ENCODE measurements at regions not wholly inside any gene's neighbourhood (a gene's known extent, or its start where the extent isn't known, plus 50 kb on each side); places are given as distances from the start of the nearest gene placed in this dataset.

- Histone ChIP-seq H3K9me3 (no peaks in the 10 kb centered on the region), H3K36me3 (no peaks in the 10 kb centered on the region), H3K27ac (peak overlapping the region; percentile 86 to 91), H3K4me3 (no peak overlapping the region), H3K27me3 (no peaks in the 10 kb centered on the region), H3K4me1 (peaks cover 0 to 92% of the 10 kb centered on the region in 2 donors)
- DNase-seq (ENCODE audit: low spot score) = peak; percentile 92
- TF ChIP-seq, protein P1, sequence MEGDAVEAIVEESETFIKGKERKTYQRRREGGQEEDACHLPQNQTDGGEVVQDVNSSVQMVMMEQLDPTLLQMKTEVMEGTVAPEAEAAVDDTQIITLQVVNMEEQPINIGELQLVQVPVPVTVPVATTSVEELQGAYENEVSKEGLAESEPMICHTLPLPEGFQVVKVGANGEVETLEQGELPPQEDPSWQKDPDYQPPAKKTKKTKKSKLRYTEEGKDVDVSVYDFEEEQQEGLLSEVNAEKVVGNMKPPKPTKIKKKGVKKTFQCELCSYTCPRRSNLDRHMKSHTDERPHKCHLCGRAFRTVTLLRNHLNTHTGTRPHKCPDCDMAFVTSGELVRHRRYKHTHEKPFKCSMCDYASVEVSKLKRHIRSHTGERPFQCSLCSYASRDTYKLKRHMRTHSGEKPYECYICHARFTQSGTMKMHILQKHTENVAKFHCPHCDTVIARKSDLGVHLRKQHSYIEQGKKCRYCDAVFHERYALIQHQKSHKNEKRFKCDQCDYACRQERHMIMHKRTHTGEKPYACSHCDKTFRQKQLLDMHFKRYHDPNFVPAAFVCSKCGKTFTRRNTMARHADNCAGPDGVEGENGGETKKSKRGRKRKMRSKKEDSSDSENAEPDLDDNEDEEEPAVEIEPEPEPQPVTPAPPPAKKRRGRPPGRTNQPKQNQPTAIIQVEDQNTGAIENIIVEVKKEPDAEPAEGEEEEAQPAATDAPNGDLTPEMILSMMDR (IDR thresholded peaks at IDR 0.05) = no peak
Measured at GRCh38 chr20:23152308-23152892, 66.3 kb upstream of the CD93 start.

GRCh38 chr20:23151885-23152284 lies 65.8 kb upstream of the CD93 start:
- no peaks in the 10 kb centered on the region for H3K36me3 ChIP-seq
- no peaks in the 10 kb centered on the region for H3K9me3 ChIP-seq
- H3K27me3 ChIP-seq = no peaks in the 10 kb centered on the region
- H3K27ac ChIP-seq = peak overlapping the region; percentile 86 to 91
- TF ChIP-seq, protein P1 (IDR thresholded peaks at IDR 0.05) = no peak
- no peak overlapping the region for H3K4me3 ChIP-seq
- peak; percentile 57 for DNase-seq (ENCODE audit: low spot score)
- H3K4me1 ChIP-seq = peaks cover 0 to 94% of the 10 kb centered on the region in 2 donors

- Histone ChIP-seq H3K36me3 (no peaks in the 10 kb centered on the region), H3K4me3 (no peak overlapping the region), H3K4me1 (peaks cover 0 to 87% of the 10 kb centered on the region in 2 donors), H3K9me3 (no peaks in the 10 kb centered on the region), H3K27me3 (no peaks in the 10 kb centered on the region), H3K27ac (peak overlapping the region; percentile 86 to 91)
- TF ChIP-seq, protein P1 (IDR thresholded peaks at IDR 0.05) = no peak
- DNase-seq (ENCODE audit: low spot score) = peak; percentile 53
Measured at GRCh38 chr20:23151008-23151703, 65.0 kb upstream of the CD93 start.

- peak; percentile 49 for DNase-seq (ENCODE audit: low spot score)
- Histone ChIP-seq H3K36me3 (no peaks in the 10 kb centered on the region), H3K4me3 (no peak overlapping the region), H3K9me3 (no peaks in the 10 kb centered on the region), H3K27ac (peak overlapping the region; percentile 15 to 86), H3K4me1 (peaks cover 0 to 83% of the 10 kb centered on the region in 2 donors), H3K27me3 (no peaks in the 10 kb centered on the region)
- TF ChIP-seq, protein P1 (IDR thresholded peaks at IDR 0.05) = no peak
Measured at GRCh38 chr20:23150304-23151007, 64.3 kb upstream of the CD93 start.

DNA sequence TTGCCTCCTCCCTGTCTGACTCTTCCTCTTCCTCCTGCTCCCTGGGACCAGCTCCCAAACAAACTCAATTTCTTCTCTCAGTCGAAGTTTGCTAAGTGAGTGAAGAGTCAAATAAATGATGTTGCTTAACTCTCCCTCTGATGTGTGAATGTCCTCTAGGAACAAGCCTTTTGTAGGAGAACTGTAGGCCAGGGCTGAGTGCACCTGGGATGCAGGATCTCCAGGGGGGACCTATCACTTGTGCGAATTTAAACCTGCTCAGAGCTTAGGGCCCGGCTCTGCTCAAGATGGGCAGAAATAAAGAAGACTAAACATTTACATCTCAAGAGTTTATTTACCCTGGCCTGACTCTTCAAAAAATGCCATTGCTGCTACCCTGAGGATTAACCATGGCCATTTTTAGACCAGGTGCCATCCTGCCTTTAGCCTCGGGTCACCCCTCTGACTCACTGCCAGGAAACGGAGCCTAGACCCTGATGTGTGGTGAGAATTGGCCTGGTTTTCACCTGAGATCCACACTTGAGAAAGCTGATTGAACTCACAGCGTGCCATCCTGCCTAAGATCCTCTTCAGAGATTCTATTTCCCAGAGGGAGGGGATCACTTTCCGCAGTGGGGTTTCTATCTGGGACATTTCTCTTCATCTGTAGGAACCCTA lies 63.6 kb upstream of the CD93 start:
- peak; percentile 40 for DNase-seq (ENCODE audit: low spot score)
- H3K27ac ChIP-seq = peak overlapping the region; percentile 13 to 86
- no peaks in the 10 kb centered on the region for H3K36me3 ChIP-seq
- H3K4me3 ChIP-seq = no peak overlapping the region
- H3K27me3 ChIP-seq = no peaks in the 10 kb centered on the region
- no peaks in the 10 kb centered on the region for H3K9me3 ChIP-seq
- TF ChIP-seq, protein P1 (IDR thresholded peaks at IDR 0.05) = no peak
- H3K4me1 ChIP-seq = peaks cover 0 to 83% of the 10 kb centered on the region in 2 donors

Data from right atrium auricular region (tissue), 2 donors.